Endothelial cell of umbilical vein (primary cell): ENCODE measurements at regions not wholly inside any gene's neighbourhood (a gene's known extent, or its start where the extent isn't known, plus 50 kb on each side); places are given as distances from the start of the nearest gene placed in this dataset.

Experiments used
- BruUV-seq: library from RNA; stranded (reverse); fragments of 400-500 nt; replicated peaks from 2 replicates; lab custom pipeline; 2021; lab: Mats Ljungman, UMichigan
- CTCF ChIA-PET: fragments of 300-600, 350-600 bp; sonication (Branson Sonifier 250); formaldehyde crosslinking; loops from one replicate; lab custom pipeline; 2021; ENCODE audit warnings: antibody characterized with exemption, inconsistent platforms; lab: Charles Lee
- POLR2A ChIA-PET: fragments of 300-600, 350-600 bp; sonication (Branson Sonifier 250); formaldehyde crosslinking; loops from one replicate; lab custom pipeline; 2021; ENCODE audit warnings: antibody characterized with exemption, inconsistent platforms; lab: Charles Lee
- DNase-seq: peaks from one replicate; pipeline ENCODE4 v3.0.0-alpha.2; 2011; ENCODE audit warnings: low read depth, low spot score
- FAIRE-seq: peaks from 2 replicates; lab custom pipeline; 2011; peaks lifted over from hg19 to GRCh38; lab: Jason Lieb, UNC
- H2AFZ ChIP-seq: 2 replicates; pipeline ENCODE4 v1.6.0; 2012; ENCODE audit warnings: low read depth, low read length, control low read depth, inconsistent platforms
- H3K27ac ChIP-seq: 2 replicates; pipeline ENCODE4 v1.5.1; 2011; ENCODE audit warnings: low read depth, mild to moderate bottlenecking, control low read depth, low read length, moderate library complexity; ENCODE audit not compliant: insufficient read depth
- H3K27me3 ChIP-seq, 2 experiments: 2 replicates each; pipeline versions ENCODE4 v1.6.0 to v1.6.1; 2011; ENCODE audit warnings: low read length in 2 of 2, mixed read lengths in 1 of 2; ENCODE audit not compliant: control insufficient read depth in 2 of 2, insufficient read depth in 2 of 2
- H3K36me3 ChIP-seq, 2 experiments: 2 replicates in 1 of 2; 3 replicates in 1 of 2; pipeline ENCODE4 v1.5.1; 2011; ENCODE audit warnings: low read length in 2 of 2, mild to moderate bottlenecking in 1 of 2, moderate library complexity in 1 of 2; ENCODE audit not compliant: control insufficient read depth in 2 of 2, insufficient read depth in 2 of 2; ENCODE audit errors: extremely low read depth in 1 of 2
- H3K4me1 ChIP-seq: 3 replicates; pipeline ENCODE4 v1.5.1; 2011; ENCODE audit warnings: mild to moderate bottlenecking, low read length; ENCODE audit not compliant: control insufficient read depth, insufficient read depth; ENCODE audit errors: extremely low read depth
- H3K4me2 ChIP-seq: 2 replicates; pipeline ENCODE4 v1.6.1; 2011; ENCODE audit warnings: low read length, control low read depth, mixed read lengths; ENCODE audit not compliant: insufficient read depth
- H3K4me3 ChIP-seq, 3 experiments: fragments of 200-600 bp in 1 of 3; sonication (generic), shearing (Covaris generic) in 1 of 3; replicated peaks in 1 of 3; 2 replicates each; pipeline ENCODE4 v1.5.1; 2011 to 2016; ENCODE audit warnings: control low read depth in 3 of 3, low read length in 3 of 3, mild to moderate bottlenecking in 2 of 3, inconsistent platforms in 1 of 3, low read depth in 1 of 3, moderate library complexity in 1 of 3; ENCODE audit not compliant: insufficient read depth in 1 of 3
- H3K79me2 ChIP-seq: 2 replicates; pipeline ENCODE4 v1.6.0; 2012; ENCODE audit warnings: low read length, inconsistent platforms; ENCODE audit not compliant: control insufficient read depth, insufficient read depth
- H3K9ac ChIP-seq: replicated peaks from 2 replicates; pipeline ENCODE3; 2011; ENCODE audit warnings: low read length, control low read depth; ENCODE audit not compliant: insufficient read depth; ENCODE audit errors: extremely low read depth
- H3K9me1 ChIP-seq: replicated peaks from 3 replicates; pipeline ENCODE4 v1.6.0; 2011; ENCODE audit warnings: mild to moderate bottlenecking, low read length; ENCODE audit not compliant: control insufficient read depth, insufficient read depth; ENCODE audit errors: extremely low read depth
- H3K9me3 ChIP-seq: replicated peaks from 2 replicates; pipeline ENCODE4 v1.5.1; 2012; ENCODE audit warnings: low read length, inconsistent platforms; ENCODE audit not compliant: control insufficient read depth, insufficient read depth
- H4K20me1 ChIP-seq: replicated peaks from 2 replicates; pipeline ENCODE3; 2011; ENCODE audit warnings: mild to moderate bottlenecking, low read length; ENCODE audit not compliant: control insufficient read depth, insufficient read depth; ENCODE audit errors: extremely low read depth
- CTCF ChIP-seq, 2 donors: IDR thresholded peaks; 1 replicate in 1 of 2; 2 replicates in 1 of 2; pipeline ENCODE4 v1.5.1; 2011; ENCODE audit warnings: low read length in 2 of 2, mild to moderate bottlenecking in 2 of 2, moderate library complexity in 2 of 2, control low read depth in 1 of 2, inconsistent platforms in 1 of 2, low read depth in 1 of 2; ENCODE audit not compliant: insufficient read depth in 1 of 2; ENCODE audit errors: extremely low read depth in 1 of 2
- EZH2 ChIP-seq: IDR thresholded peaks from 2 replicates; pipeline ENCODE4 v1.6.1; 2012; ENCODE audit warnings: borderline replicate concordance, low read depth, mild to moderate bottlenecking, moderate library complexity, low read length, inconsistent platforms; ENCODE audit not compliant: severe bottlenecking
- FOS ChIP-seq: IDR thresholded peaks from 2 replicates; pipeline ENCODE4 v1.6.1; 2011; ENCODE audit warnings: mild to moderate bottlenecking, low read length, moderate library complexity, borderline replicate concordance; ENCODE audit not compliant: insufficient read depth
- GATA2 ChIP-seq: IDR thresholded peaks from 2 replicates; pipeline ENCODE4 v1.7.0; 2011; ENCODE audit warnings: low read depth, mild to moderate bottlenecking, moderate library complexity, mixed read lengths, low read length; ENCODE audit not compliant: insufficient read length, insufficient read depth
- JUN ChIP-seq: IDR thresholded peaks from 2 replicates; pipeline ENCODE4 v1.6.1; 2011; ENCODE audit warnings: borderline replicate concordance, low read depth; ENCODE audit not compliant: insufficient read length, insufficient read depth
- MAX ChIP-seq: IDR thresholded peaks from 2 replicates; pipeline ENCODE4 v1.6.1; 2011; ENCODE audit not compliant: insufficient read depth, insufficient read length
- MYC ChIP-seq: IDR thresholded peaks from one replicate; pipeline ENCODE4 v1.6.1; 2011; ENCODE audit warnings: mild to moderate bottlenecking, low read depth, low read length
- POLR2A ChIP-seq: IDR thresholded peaks from 2 replicates; pipeline ENCODE4 v1.6.1; 2012; ENCODE audit warnings: low read depth, mild to moderate bottlenecking, control low read depth, low read length
- POLR2AphosphoS5 ChIP-seq: IDR thresholded peaks from 2 replicates; pipeline ENCODE4 v1.6.1; 2012; ENCODE audit warnings: low read depth, mild to moderate bottlenecking, control low read depth, low read length, moderate library complexity; ENCODE audit not compliant: insufficient read depth
- dilution Hi-C: fragments of 300-500 bp; cut with MboI; formaldehyde crosslinking; loops from one replicate; pipeline ENCODE4 v1.15.0; 2019; ENCODE audit warnings: low sequenced_read_pairs; ENCODE audit not compliant: extremely low pct_ligation_motif_present
- intact Hi-C: fragments of 100-400 bp; cut with micrococcal nuclease; formaldehyde crosslinking; loops from one replicate; pipeline ENCODE4 v1.10.0; 2022

- Histone ChIP-seq H3K4me2 (no peak overlapping the region), H3K9me1 (no peaks in the 10 kb centered on the region), H3K27ac (no peak overlapping the region), H3K4me1 (peaks cover 11% of the 10 kb centered on the region), H3K79me2 (no peaks in the 10 kb centered on the region), H3K9ac (no peak overlapping the region), H2AFZ (no peak overlapping the region), H4K20me1 (no peaks in the 10 kb centered on the region), H3K4me3 (no peak overlapping the region), H3K27me3 (no peaks in the 10 kb centered on the region), H3K9me3 (no peaks in the 10 kb centered on the region), H3K36me3 (no peaks in the 10 kb centered on the region)
- CTCF ChIA-PET, result interaction anchor here (0.7 to 1.9 kb wide), 6 partner anchors 10 to 145 kb away, joined by 3 to 7 read pairs (median 3); partner anchors contain the start of gene TSC22D2
- TF ChIP-seq CTCF (IDR thresholded peaks at IDR 0.05; ENCODE audit: extremely low read depth in 1 of 2, insufficient read depth in 1 of 2, low read depth in 1 of 2, low read length in 2 of 2), result no peak
- no peak for TF ChIP-seq FOS
- no peak for TF ChIP-seq MAX
- TF ChIP-seq POLR2AphosphoS5, result no peak
- TF ChIP-seq POLR2A, result no peak
- no peak for TF ChIP-seq MYC
- intact Hi-C loops, result no loop called here
- POLR2A ChIA-PET, result no interaction called here
- dilution Hi-C loops, result no loop called here
- FAIRE-seq (no peak), DNase-seq (no peak)
- no TSS peak for BruUV-seq
These were observed 78.7 kb upstream of the TSC22D2 start for GRCh38 chr3:150329408-150329807.

GRCh38 chr3:150328654-150329040 is 79.5 kb upstream of the TSC22D2 start:
- H3K27ac ChIP-seq, result no peak overlapping the region
- POLR2A ChIA-PET, result no interaction called here

More at GRCh38 chr3:150328654-150329040, 79.5 kb upstream of the TSC22D2 start:
- no peaks in the 10 kb centered on the region for H3K9me3 ChIP-seq
- H3K4me2 ChIP-seq, result no peak overlapping the region
- no peak for DNase-seq
- H3K9ac ChIP-seq, result no peak overlapping the region
- no peaks in the 10 kb centered on the region for H4K20me1 ChIP-seq
- H3K9me1 ChIP-seq, result no peaks in the 10 kb centered on the region
- intact Hi-C loops, result no loop called here
- H3K4me1 ChIP-seq, result peaks cover 11% of the 10 kb centered on the region
- dilution Hi-C loops, result no loop called here
- no peaks in the 10 kb centered on the region for H3K36me3 ChIP-seq
- no peaks in the 10 kb centered on the region for H3K79me2 ChIP-seq
- no peak for TF ChIP-seq JUN
- TF ChIP-seq EZH2, result no peak
- TF ChIP-seq MYC, result no peak
- no peak for TF ChIP-seq FOS
- no peak for TF ChIP-seq POLR2AphosphoS5
- TF ChIP-seq POLR2A, result no peak
- TF ChIP-seq GATA2, result no peak
- no peak for TF ChIP-seq CTCF (IDR thresholded peaks at IDR 0.05; ENCODE audit: extremely low read depth in 1 of 2, insufficient read depth in 1 of 2, low read depth in 1 of 2, low read length in 2 of 2)
- no peak for TF ChIP-seq MAX
- FAIRE-seq, result no peak
- no peak overlapping the region for H3K4me3 ChIP-seq
- no peaks in the 10 kb centered on the region for H3K27me3 ChIP-seq
- BruUV-seq, result no TSS peak
- CTCF ChIA-PET, result interaction anchor here (0.7 to 1.9 kb wide), 5 partner anchors 9 to 145 kb away, joined by 3 to 7 read pairs (median 3); no protein-coding TSS in a partner anchor
- H2AFZ ChIP-seq, result no peak overlapping the region
